Endothelial cell of umbilical vein (primary cell): ENCODE measurements at regions not wholly inside any gene's neighbourhood (a gene's known extent, or its start where the extent isn't known, plus 50 kb on each side); places are given as distances from the start of the nearest gene placed in this dataset.

Source experiments
- BruUV-seq: library from RNA; stranded (reverse); fragments of 400-500 nt; replicated peaks from 2 replicates; lab custom pipeline; 2021; lab: Mats Ljungman, UMichigan
- CTCF ChIA-PET: fragments of 300-600, 350-600 bp; sonication (Branson Sonifier 250); formaldehyde crosslinking; loops from one replicate; lab custom pipeline; 2021; ENCODE audit warnings: antibody characterized with exemption, inconsistent platforms; lab: Charles Lee
- POLR2A ChIA-PET: fragments of 300-600, 350-600 bp; sonication (Branson Sonifier 250); formaldehyde crosslinking; loops from one replicate; lab custom pipeline; 2021; ENCODE audit warnings: antibody characterized with exemption, inconsistent platforms; lab: Charles Lee
- DNase-seq: peaks from one replicate; pipeline ENCODE4 v3.0.0-alpha.2; 2011; ENCODE audit warnings: low read depth, low spot score
- FAIRE-seq: peaks from 2 replicates; lab custom pipeline; 2011; peaks lifted over from hg19 to GRCh38; lab: Jason Lieb, UNC
- H2AFZ ChIP-seq: 2 replicates; pipeline ENCODE4 v1.6.0; 2012; ENCODE audit warnings: low read depth, low read length, control low read depth, inconsistent platforms
- H3K27ac ChIP-seq: 2 replicates; pipeline ENCODE4 v1.5.1; 2011; ENCODE audit warnings: low read depth, mild to moderate bottlenecking, control low read depth, low read length, moderate library complexity; ENCODE audit not compliant: insufficient read depth
- H3K27me3 ChIP-seq, 2 experiments: 2 replicates each; pipeline versions ENCODE4 v1.6.0 to v1.6.1; 2011; ENCODE audit warnings: low read length in 2 of 2, mixed read lengths in 1 of 2; ENCODE audit not compliant: control insufficient read depth in 2 of 2, insufficient read depth in 2 of 2
- H3K36me3 ChIP-seq, 2 experiments: 2 replicates in 1 of 2; 3 replicates in 1 of 2; pipeline ENCODE4 v1.5.1; 2011; ENCODE audit warnings: low read length in 2 of 2, mild to moderate bottlenecking in 1 of 2, moderate library complexity in 1 of 2; ENCODE audit not compliant: control insufficient read depth in 2 of 2, insufficient read depth in 2 of 2; ENCODE audit errors: extremely low read depth in 1 of 2
- H3K4me1 ChIP-seq: 3 replicates; pipeline ENCODE4 v1.5.1; 2011; ENCODE audit warnings: mild to moderate bottlenecking, low read length; ENCODE audit not compliant: control insufficient read depth, insufficient read depth; ENCODE audit errors: extremely low read depth
- H3K4me2 ChIP-seq: 2 replicates; pipeline ENCODE4 v1.6.1; 2011; ENCODE audit warnings: low read length, control low read depth, mixed read lengths; ENCODE audit not compliant: insufficient read depth
- H3K4me3 ChIP-seq, 3 experiments: fragments of 200-600 bp in 1 of 3; sonication (generic), shearing (Covaris generic) in 1 of 3; replicated peaks in 1 of 3; 2 replicates each; pipeline ENCODE4 v1.5.1; 2011 to 2016; ENCODE audit warnings: control low read depth in 3 of 3, low read length in 3 of 3, mild to moderate bottlenecking in 2 of 3, inconsistent platforms in 1 of 3, low read depth in 1 of 3, moderate library complexity in 1 of 3; ENCODE audit not compliant: insufficient read depth in 1 of 3
- H3K79me2 ChIP-seq: 2 replicates; pipeline ENCODE4 v1.6.0; 2012; ENCODE audit warnings: low read length, inconsistent platforms; ENCODE audit not compliant: control insufficient read depth, insufficient read depth
- H3K9ac ChIP-seq: replicated peaks from 2 replicates; pipeline ENCODE3; 2011; ENCODE audit warnings: low read length, control low read depth; ENCODE audit not compliant: insufficient read depth; ENCODE audit errors: extremely low read depth
- H3K9me1 ChIP-seq: replicated peaks from 3 replicates; pipeline ENCODE4 v1.6.0; 2011; ENCODE audit warnings: mild to moderate bottlenecking, low read length; ENCODE audit not compliant: control insufficient read depth, insufficient read depth; ENCODE audit errors: extremely low read depth
- H3K9me3 ChIP-seq: replicated peaks from 2 replicates; pipeline ENCODE4 v1.5.1; 2012; ENCODE audit warnings: low read length, inconsistent platforms; ENCODE audit not compliant: control insufficient read depth, insufficient read depth
- H4K20me1 ChIP-seq: replicated peaks from 2 replicates; pipeline ENCODE3; 2011; ENCODE audit warnings: mild to moderate bottlenecking, low read length; ENCODE audit not compliant: control insufficient read depth, insufficient read depth; ENCODE audit errors: extremely low read depth
- EZH2 ChIP-seq: IDR thresholded peaks from 2 replicates; pipeline ENCODE4 v1.6.1; 2012; ENCODE audit warnings: borderline replicate concordance, low read depth, mild to moderate bottlenecking, moderate library complexity, low read length, inconsistent platforms; ENCODE audit not compliant: severe bottlenecking
- FOS ChIP-seq: IDR thresholded peaks from 2 replicates; pipeline ENCODE4 v1.6.1; 2011; ENCODE audit warnings: mild to moderate bottlenecking, low read length, moderate library complexity, borderline replicate concordance; ENCODE audit not compliant: insufficient read depth
- GATA2 ChIP-seq: IDR thresholded peaks from 2 replicates; pipeline ENCODE4 v1.7.0; 2011; ENCODE audit warnings: low read depth, mild to moderate bottlenecking, moderate library complexity, mixed read lengths, low read length; ENCODE audit not compliant: insufficient read length, insufficient read depth
- JUN ChIP-seq: IDR thresholded peaks from 2 replicates; pipeline ENCODE4 v1.6.1; 2011; ENCODE audit warnings: borderline replicate concordance, low read depth; ENCODE audit not compliant: insufficient read length, insufficient read depth
- MYC ChIP-seq: IDR thresholded peaks from one replicate; pipeline ENCODE4 v1.6.1; 2011; ENCODE audit warnings: mild to moderate bottlenecking, low read depth, low read length
- POLR2A ChIP-seq: IDR thresholded peaks from 2 replicates; pipeline ENCODE4 v1.6.1; 2012; ENCODE audit warnings: low read depth, mild to moderate bottlenecking, control low read depth, low read length
- POLR2AphosphoS5 ChIP-seq: IDR thresholded peaks from 2 replicates; pipeline ENCODE4 v1.6.1; 2012; ENCODE audit warnings: low read depth, mild to moderate bottlenecking, control low read depth, low read length, moderate library complexity; ENCODE audit not compliant: insufficient read depth
- dilution Hi-C: fragments of 300-500 bp; cut with MboI; formaldehyde crosslinking; loops from one replicate; pipeline ENCODE4 v1.15.0; 2019; ENCODE audit warnings: low sequenced_read_pairs; ENCODE audit not compliant: extremely low pct_ligation_motif_present
- intact Hi-C: fragments of 100-400 bp; cut with micrococcal nuclease; formaldehyde crosslinking; loops from one replicate; pipeline ENCODE4 v1.10.0; 2022
- TF ChIP-seq, protein P1 (sequence below): IDR thresholded peaks from 2 replicates; pipeline ENCODE4 v1.6.1; 2011; ENCODE audit not compliant: insufficient read depth, insufficient read length
- TF ChIP-seq, protein P2 (sequence below), 2 donors: IDR thresholded peaks; 1 replicate in 1 of 2; 2 replicates in 1 of 2; pipeline ENCODE4 v1.5.1; 2011; ENCODE audit warnings: low read length in 2 of 2, mild to moderate bottlenecking in 2 of 2, moderate library complexity in 2 of 2, control low read depth in 1 of 2, inconsistent platforms in 1 of 2, low read depth in 1 of 2; ENCODE audit not compliant: insufficient read depth in 1 of 2; ENCODE audit errors: extremely low read depth in 1 of 2

DNA sequence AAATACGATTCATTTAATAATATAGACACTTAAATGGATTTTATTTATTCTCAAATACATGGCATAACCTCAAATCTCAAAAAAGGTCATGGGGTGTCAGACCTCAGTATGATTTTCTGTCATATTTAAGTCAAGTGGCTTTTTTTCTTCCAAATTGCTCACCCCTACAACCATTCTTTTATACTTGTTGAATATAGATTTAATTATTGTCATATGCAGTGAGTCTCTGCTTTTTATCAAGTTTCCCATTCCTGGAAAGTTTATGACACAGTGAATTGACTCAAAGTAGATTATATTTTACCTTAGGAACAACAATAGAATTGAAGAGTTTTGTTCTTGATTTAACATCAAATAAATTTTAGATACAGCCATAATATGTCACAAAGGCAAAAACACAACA lies 59.5 kb upstream of the IRF2BP2 start:
- POLR2A ChIA-PET = no interaction called here
- FAIRE-seq (no peak), DNase-seq (no peak)
- Histone ChIP-seq H3K4me3 (no peak overlapping the region), H3K9me1 (no peaks in the 10 kb centered on the region), H3K4me1 (no peaks in the 10 kb centered on the region), H2AFZ (no peak overlapping the region), H3K27me3 (no peaks in the 10 kb centered on the region), H3K9me3 (no peaks in the 10 kb centered on the region), H4K20me1 (no peaks in the 10 kb centered on the region), H3K27ac (no peak overlapping the region), H3K4me2 (no peak overlapping the region), H3K9ac (no peak overlapping the region), H3K79me2 (no peaks in the 10 kb centered on the region), H3K36me3 (no peaks in the 10 kb centered on the region)
- no peak for TF ChIP-seq FOS
- TF ChIP-seq JUN = no peak
- TF ChIP-seq MYC = no peak
- no peak for TF ChIP-seq POLR2AphosphoS5
- TF ChIP-seq, protein P1, sequence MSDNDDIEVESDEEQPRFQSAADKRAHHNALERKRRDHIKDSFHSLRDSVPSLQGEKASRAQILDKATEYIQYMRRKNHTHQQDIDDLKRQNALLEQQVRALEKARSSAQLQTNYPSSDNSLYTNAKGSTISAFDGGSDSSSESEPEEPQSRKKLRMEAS = no peak
- TF ChIP-seq GATA2 = no peak
- TF ChIP-seq, protein P2, sequence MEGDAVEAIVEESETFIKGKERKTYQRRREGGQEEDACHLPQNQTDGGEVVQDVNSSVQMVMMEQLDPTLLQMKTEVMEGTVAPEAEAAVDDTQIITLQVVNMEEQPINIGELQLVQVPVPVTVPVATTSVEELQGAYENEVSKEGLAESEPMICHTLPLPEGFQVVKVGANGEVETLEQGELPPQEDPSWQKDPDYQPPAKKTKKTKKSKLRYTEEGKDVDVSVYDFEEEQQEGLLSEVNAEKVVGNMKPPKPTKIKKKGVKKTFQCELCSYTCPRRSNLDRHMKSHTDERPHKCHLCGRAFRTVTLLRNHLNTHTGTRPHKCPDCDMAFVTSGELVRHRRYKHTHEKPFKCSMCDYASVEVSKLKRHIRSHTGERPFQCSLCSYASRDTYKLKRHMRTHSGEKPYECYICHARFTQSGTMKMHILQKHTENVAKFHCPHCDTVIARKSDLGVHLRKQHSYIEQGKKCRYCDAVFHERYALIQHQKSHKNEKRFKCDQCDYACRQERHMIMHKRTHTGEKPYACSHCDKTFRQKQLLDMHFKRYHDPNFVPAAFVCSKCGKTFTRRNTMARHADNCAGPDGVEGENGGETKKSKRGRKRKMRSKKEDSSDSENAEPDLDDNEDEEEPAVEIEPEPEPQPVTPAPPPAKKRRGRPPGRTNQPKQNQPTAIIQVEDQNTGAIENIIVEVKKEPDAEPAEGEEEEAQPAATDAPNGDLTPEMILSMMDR (IDR thresholded peaks at IDR 0.05; ENCODE audit: extremely low read depth in 1 of 2, insufficient read depth in 1 of 2, low read depth in 1 of 2, low read length in 2 of 2) = no peak
- TF ChIP-seq EZH2 = no peak
- TF ChIP-seq POLR2A = no peak
- dilution Hi-C loops (no loop called here), intact Hi-C loops (no loop called here)
- no TSS peak for BruUV-seq
- CTCF ChIA-PET = interaction anchor here (1.2 kb wide), 1 partner anchor 20 kb away, joined by 3 read pairs; no protein-coding TSS in a partner anchor
